OCI-LY1 (cell line): ENCODE measurements at regions not wholly inside any gene's neighbourhood (a gene's known extent, or its start where the extent isn't known, plus 50 kb on each side); places are given as distances from the start of the nearest gene placed in this dataset.

Experiments
- CTCF ChIP-seq: fragments of 200-600 bp; sonication (generic), shearing (Covaris generic); IDR thresholded peaks from 2 replicates; pipeline ENCODE4 v1.5.1; 2017; ENCODE audit warnings: mild to moderate bottlenecking, antibody characterized with exemption, low read length, moderate library complexity, mixed read lengths
- EZH2 ChIP-seq: fragments of 200-600 bp; sonication (generic), shearing (Covaris generic); IDR thresholded peaks from 2 replicates; pipeline ENCODE4 v1.8.0; 2017; ENCODE audit warnings: borderline replicate concordance, mixed run types, mild to moderate bottlenecking, antibody characterized with exemption, low read length, moderate library complexity, mixed read lengths

- TF ChIP-seq EZH2 (no peak), CTCF (no peak)
These were observed 702.8 kb downstream of the CETN3 start for GRCh38 chr5:89706731-89707130.
